Breast epithelium (tissue), 3 donors: ENCODE measurements at regions not wholly inside any gene's neighbourhood (a gene's known extent, or its start where the extent isn't known, plus 50 kb on each side); places are given as distances from the start of the nearest gene placed in this dataset.

Experiments used
- POLR2A ChIP-seq: fragments of 450-650 bp; IDR thresholded peaks from one replicate; pipeline ENCODE4 v1.6.1; 2016; ENCODE audit warnings: antibody characterized with exemption, mild to moderate bottlenecking, moderate library complexity
- POLR2AphosphoS5 ChIP-seq, 3 donors: sonication (generic); formaldehyde crosslinking; IDR thresholded peaks; one replicate each; pipeline ENCODE4 v1.6.1; 2017; ENCODE audit warnings: antibody characterized with exemption in 3 of 3

- TF ChIP-seq POLR2AphosphoS5 (IDR thresholded peaks at IDR 0.05) (no peak), POLR2A (no peak)
These were observed 346.6 kb downstream of the MN1 start for GRCh38 chr22:27454807-27455450.
